ENCODE measurements at regions not wholly inside any gene's neighbourhood (a gene's known extent, or its start where the extent isn't known, plus 50 kb on each side); places are given as distances from the start of the nearest gene placed in this dataset.
"Not testable (repeated sequence)": the region's sequence is repeated elsewhere in the genome, so short reads cannot be mapped to it uniquely, and the experiment has no call there.

- no peak for DNase-seq (ENCODE audit: low spot score)
- no peak for FAIRE-seq
Measured at GRCh38 chr2:241981076-241981700, 111.7 kb downstream of the RTP5 start.

- FAIRE-seq, result no peak
- no peak for DNase-seq (ENCODE audit: low spot score)
Measured at GRCh38 chr2:241982706-241983570, 113.4 kb downstream of the RTP5 start.

- DNase-seq (ENCODE audit: low spot score) (no peak), FAIRE-seq (no peak)
Measured at GRCh38 chr2:241983571-241984270, 114.2 kb downstream of the RTP5 start.

GRCh38 chr2:241984271-241984655 is 114.7 kb downstream of the RTP5 start:
- no peak for DNase-seq (ENCODE audit: low spot score)
- no peak for FAIRE-seq

GRCh38 chr2:241984658-241985057 is 115.1 kb downstream of the RTP5 start:
- DNase-seq (ENCODE audit: low spot score) (no peak), FAIRE-seq (no peak)

GRCh38 chr2:241985161-241985985 is 115.8 kb downstream of the RTP5 start:
- not testable (repeated sequence) for FAIRE-seq

GRCh38 chr2:241985986-241986329 is 116.4 kb downstream of the RTP5 start:
- no peak for FAIRE-seq
- DNase-seq (ENCODE audit: low spot score), result no peak

More at GRCh38 chr2:241985161-241985985, 115.8 kb downstream of the RTP5 start:
- not testable (repeated sequence) for DNase-seq (ENCODE audit: low spot score)

- FAIRE-seq (no peak), DNase-seq (ENCODE audit: low spot score) (no peak)
Measured at GRCh38 chr2:241986836-241987641, 117.5 kb downstream of the RTP5 start.

- no peak for DNase-seq (ENCODE audit: low spot score)
- no peak for FAIRE-seq
Measured at GRCh38 chr2:241987726-241988125, 118.2 kb downstream of the RTP5 start.

- no peak for FAIRE-seq
Measured at GRCh38 chr2:241988146-241988545, 118.6 kb downstream of the RTP5 start.

GRCh38 chr2:241989074-241989473 is 119.5 kb downstream of the RTP5 start:
- FAIRE-seq (no peak), DNase-seq (ENCODE audit: low spot score) (no peak)

More at GRCh38 chr2:241988146-241988545, 118.6 kb downstream of the RTP5 start:
- no peak for DNase-seq (ENCODE audit: low spot score)

- FAIRE-seq, result no peak
- no peak for DNase-seq (ENCODE audit: low spot score)
Measured at GRCh38 chr2:241990466-241990865, 120.9 kb downstream of the RTP5 start.

GRCh38 chr2:241991299-241991698 is 121.8 kb downstream of the RTP5 start:
- no peak for DNase-seq (ENCODE audit: low spot score)
- FAIRE-seq, result no peak

- FAIRE-seq, result no peak
Measured at GRCh38 chr2:241992753-241993152, 123.2 kb downstream of the RTP5 start.

GRCh38 chr2:241993386-241994005 is 124.0 kb downstream of the RTP5 start:
- no peak for FAIRE-seq
- no peak for DNase-seq (ENCODE audit: low spot score)

More at GRCh38 chr2:241992753-241993152, 123.2 kb downstream of the RTP5 start:
- no peak for DNase-seq (ENCODE audit: low spot score)

GRCh38 chr2:241994086-241994485 is 124.6 kb downstream of the RTP5 start:
- DNase-seq (ENCODE audit: low spot score), result no peak
- FAIRE-seq, result no peak

GRCh38 chr2:241994556-241995213 is 125.2 kb downstream of the RTP5 start:
- FAIRE-seq (no peak), DNase-seq (ENCODE audit: low spot score) (no peak)

- no peak for DNase-seq (ENCODE audit: low spot score)
Measured at GRCh38 chr2:241996100-241996499, 126.6 kb downstream of the RTP5 start.

GRCh38 chr2:241997017-241997416 is 127.5 kb downstream of the RTP5 start:
- DNase-seq (ENCODE audit: low spot score), result no peak
- no peak for FAIRE-seq

More at GRCh38 chr2:241996100-241996499, 126.6 kb downstream of the RTP5 start:
- FAIRE-seq, result no peak

Measured in RCC 7860 (cell line).